ENCODE measurements at regions not wholly inside any gene's neighbourhood (a gene's known extent, or its start where the extent isn't known, plus 50 kb on each side); places are given as distances from the start of the nearest gene placed in this dataset.

GRCh38 chr7:26487780-26488515 is 196.3 kb downstream of the SNX10 start:
- DNase-seq (ENCODE audit: low spot score) = no peak

DNA sequence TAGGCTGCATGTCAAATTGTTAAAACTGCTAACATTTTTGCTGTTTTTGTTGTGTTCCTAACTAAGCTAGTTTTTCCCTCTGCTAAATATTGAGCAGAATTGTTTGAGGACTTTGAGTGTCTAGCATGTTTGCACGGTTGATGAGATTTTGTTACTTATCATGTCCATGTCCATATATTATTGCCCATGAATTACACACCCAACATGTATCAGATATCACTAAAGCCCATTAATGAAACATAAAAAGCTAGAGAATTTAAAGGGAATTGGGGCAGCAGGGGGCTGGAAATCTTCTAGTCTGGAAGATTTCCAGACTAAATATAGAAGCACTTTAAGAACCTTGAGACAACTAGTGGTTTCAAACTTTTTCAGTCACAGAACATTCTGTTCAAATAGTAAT is 197.7 kb downstream of the SNX10 start:
- DNase-seq (ENCODE audit: low spot score) = no peak

DNA sequence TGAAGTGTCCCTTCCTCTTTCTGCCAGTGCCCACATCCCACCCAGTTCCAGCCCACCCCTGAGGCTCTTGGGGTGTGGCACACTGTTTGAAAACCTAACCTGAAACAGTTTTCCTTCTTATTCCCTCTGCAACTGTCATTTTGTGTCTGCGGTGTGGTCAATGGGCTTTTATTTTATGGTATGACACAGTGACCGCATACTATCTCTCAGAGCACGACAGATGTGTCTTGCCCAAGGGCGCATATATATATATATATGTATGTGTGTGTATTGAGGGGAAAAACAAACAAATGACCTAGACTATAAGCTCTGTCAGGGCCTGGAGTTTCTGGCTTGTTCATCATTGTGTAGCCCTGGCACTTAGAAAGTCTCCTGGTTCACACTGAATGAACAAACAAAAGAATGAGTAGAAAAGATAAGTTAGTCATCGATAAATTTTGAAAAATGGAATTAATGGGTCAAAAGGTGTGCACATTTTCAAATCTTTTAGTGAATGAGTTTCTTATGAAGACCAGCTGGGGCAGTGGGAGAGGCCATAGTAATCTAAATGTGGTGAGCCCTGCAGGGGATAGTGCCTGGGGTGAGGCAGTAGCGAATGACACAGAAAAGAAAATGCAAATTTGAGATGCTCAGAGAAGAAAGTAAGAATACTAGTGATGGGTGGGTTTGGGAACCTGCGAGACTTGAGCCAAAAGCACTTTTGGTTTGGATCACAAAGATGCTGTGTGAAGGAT is 198.4 kb downstream of the SNX10 start:
- DNase-seq (ENCODE audit: low spot score) = no peak

GRCh38 chr7:26490640-26491624 is 199.3 kb downstream of the SNX10 start:
- no peak for DNase-seq (ENCODE audit: low spot score)

DNA sequence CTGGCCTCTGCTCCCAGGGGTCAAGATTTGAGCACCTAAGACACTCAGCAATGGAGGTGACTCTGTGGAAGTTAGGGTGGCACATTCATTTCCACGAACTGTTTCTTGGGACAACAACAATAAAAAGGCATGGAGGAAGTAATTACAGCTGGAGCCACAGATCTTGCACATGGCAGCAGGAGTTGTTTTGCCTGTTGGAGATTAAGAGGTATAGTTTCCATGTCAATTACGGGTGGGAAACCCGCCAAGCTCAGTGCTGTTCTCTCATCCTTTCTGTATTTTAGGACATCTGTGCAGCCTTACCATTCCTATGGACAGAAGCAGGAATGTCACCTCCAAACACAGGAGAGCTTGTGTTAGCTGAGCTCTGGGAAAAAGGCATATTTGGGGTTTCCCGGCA is 201.2 kb downstream of the SNX10 start:
- no peak for DNase-seq (ENCODE audit: low spot score)

- DNase-seq (ENCODE audit: low spot score) = no peak
Observed at GRCh38 chr7:26493737-26494428, 202.2 kb downstream of the SNX10 start.

- no peak for DNase-seq (ENCODE audit: low spot score)
Observed at GRCh38 chr7:26495569-26495968, 203.9 kb downstream of the SNX10 start.

DNA sequence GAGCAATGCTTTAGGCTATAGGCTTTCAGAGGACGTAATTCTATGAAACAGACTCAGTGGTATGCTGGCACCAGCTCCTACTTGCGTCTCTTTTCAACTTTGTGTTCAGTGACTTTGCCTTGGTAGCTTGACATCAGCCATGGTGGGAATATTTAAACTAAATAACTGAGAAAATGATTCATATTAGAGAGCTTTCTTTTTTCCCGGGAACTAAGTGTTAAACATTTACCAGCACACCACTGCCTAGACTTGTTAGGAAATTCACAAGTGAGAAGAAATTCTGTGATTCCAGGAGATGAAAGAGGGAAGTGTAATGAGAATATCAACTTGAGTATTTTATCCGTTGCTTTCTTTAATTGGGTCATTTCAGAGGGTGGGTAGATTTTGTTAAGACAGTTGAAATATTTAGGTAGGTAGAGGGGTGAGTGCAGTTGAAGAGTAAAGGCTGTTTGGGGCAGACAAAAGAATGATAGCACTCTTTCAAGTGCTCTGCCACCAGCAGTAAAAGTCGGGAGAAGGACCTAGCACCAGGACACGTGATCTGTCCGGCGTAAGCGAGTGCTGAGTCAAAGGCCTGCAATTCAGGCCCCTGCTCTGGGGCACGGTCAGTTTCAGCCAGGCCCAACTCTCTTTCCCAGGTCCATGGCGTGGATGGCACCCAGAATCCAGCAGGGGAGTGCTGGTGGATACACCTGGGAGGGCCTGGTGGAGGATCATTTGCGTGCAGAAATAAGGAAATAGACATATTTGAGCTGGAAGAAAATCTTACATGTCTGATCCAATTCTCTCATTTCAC is 206.3 kb downstream of the SNX10 start:
- no peak for DNase-seq (ENCODE audit: low spot score)

DNA sequence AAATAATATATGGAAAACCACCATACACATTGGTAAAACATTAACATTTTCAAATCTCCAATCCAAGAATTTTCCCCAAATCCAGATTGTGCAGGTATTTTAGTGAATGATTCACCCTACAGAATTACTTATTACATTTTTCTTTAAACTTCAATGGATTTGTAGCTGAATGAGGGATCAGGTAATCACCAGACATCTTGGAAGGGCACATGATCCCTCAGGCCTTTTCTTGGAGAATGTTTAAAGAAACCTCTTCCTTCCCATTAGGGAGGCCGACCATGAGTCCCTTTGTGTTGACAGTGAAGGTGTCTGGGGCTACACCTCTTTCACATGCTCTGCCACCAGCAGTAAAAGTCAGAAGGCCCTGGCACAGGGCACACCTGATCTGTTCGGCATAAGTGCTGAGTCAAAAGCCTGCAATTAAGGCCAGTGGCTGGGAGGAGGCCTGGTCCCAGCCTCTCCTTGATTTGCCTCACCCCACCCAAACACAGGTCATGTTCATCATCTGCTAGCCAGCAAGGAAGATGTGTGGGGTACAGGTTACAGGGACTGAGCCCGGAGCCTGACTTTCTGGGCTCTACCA is 207.7 kb downstream of the SNX10 start:
- DNase-seq (ENCODE audit: low spot score) = no peak

DNA sequence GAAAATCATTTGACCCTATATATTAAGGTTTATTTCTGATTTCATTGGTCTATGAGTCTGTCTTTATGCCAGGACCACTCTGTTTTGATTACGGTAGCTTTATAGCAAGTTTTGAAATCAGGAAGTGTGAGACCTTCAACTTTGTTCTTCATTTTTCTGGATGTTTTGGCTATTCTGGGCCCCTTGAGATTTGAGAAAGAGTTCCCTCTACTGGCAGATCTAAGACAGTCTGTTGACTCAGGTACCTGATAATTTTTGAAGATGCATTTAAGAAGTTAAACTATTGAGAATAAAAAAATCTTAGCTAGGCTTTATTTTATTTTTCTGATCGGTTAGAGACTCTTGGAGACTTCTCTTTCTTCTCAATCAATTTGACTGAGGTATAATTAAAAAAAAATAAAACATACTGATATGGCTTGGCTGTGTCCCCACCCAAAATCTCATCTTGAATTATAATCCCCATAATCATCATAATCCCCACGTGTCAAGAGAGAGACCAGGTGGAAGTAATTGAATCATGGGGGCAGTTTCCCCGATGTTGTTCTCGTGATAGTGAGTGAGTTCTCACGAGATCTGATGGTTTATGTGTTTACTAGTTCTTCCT is 209.2 kb downstream of the SNX10 start:
- peak; percentile 64 for DNase-seq (ENCODE audit: low spot score)

DNA sequence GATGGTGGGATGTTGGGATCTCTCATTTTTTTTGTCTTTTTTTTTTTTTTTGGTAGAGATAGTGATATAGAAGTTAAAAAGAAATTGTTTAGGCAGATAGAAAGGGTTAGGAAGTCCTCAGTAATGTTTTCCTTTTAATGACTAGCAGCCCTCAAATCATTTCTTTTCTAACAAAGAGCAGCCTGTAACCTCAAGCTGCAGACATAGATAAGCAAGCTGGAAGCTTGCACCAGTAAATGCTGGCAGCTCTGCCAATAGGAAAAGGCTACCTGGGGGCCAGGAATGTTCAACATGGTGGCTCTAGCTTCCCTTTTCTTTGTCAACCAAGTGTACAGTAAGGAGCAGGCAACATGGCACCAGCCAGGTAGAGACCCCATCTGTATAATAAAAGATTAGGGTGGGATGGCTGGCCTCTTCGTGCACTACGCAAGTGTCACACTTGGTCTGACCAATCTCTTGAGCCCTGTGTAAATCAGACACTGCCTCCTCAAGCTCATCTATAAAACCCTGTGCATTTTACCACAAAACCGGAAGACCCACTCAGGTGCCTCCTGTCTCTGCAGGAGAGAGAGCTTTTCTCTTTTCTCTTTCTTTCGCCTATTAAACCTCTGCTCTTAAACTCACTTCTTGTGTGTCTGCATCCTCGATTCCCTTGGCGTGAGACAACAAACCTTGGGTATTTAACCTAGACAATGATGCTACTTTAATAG is 212.9 kb downstream of the SNX10 start:
- no peak for DNase-seq (ENCODE audit: low spot score)

DNA sequence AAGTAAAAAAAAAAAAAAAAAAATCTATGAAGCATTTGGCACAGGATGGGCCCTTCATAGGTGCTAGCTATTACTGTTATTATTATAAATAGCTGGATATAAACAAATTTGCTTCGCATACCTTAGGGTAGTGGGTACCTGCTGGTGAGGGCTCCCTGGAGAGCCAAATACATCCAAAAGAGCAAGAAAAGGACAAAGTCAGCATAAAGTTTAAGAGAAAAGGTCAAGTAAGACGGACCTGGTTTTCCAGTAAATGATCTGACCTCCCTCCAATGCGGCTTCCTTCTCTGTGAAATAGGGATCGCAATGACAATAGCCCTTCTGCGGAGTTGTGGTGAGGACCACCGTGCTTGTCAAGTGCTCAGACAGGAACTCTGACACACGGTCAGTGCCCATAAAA is 214.5 kb downstream of the SNX10 start:
- DNase-seq (ENCODE audit: low spot score) = no peak

DNA sequence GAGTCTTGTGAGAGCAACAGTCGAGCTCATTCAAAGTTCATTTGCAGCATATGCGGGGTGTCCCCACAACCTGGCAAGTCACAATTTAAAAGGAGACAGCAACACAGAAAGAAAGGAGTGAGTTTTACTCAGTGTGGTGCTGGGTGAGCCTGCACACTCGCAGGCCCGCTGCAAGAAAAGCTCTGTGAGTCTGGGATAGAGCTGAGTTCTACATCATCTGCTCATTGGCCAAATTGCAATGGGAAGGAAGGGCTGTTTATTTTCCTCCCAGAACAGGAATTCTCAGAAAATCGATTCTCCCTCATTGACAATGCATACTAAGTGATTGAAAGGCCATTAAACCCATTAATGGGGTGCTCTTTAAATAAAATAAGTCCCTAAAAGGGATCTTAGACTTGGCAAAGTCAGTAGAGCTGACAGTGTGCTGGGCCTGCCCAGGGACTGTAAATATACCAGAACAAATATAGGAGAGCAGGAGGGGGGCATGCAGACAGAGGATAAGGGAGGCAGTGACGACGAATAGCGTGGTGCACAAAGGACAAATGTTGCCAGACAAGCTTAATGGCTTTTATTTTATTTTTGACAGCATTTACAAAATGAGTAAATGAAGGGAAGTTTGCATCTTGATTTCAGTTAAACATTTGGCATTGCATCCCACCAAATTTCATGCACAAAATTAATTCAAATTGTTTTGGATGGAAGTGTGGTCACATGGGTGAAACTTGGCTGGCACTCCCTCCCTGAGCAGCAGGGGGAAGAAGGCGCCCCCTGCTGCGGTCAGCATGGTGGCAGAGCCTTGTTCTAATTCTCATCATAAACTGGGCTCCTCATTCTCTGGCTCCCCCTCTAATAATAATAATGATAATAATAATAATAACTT is 215.7 kb downstream of the SNX10 start:
- no peak for DNase-seq (ENCODE audit: low spot score)

- no peak for DNase-seq (ENCODE audit: low spot score)
Observed at GRCh38 chr7:26508481-26508880, 216.8 kb downstream of the SNX10 start.

DNA sequence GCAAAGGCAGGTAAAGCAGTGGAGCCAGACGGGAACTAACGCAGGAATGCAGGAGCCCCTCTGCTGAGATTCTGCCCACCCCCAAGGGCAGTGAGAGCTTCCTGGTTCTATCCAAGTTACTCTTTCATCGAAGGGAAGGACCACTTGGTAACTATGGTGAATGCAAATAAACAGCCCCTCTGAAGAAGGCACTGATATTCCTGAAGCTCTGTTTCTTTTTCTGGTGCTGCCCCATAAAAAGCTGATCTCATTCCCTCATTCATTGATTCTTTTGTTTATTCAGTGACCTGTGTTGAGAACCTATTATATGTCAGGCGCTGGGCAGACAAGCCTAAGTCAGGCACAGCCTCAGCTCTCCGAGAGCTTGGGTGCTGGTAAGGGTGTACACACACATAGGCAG is 217.3 kb downstream of the SNX10 start:
- no peak for DNase-seq (ENCODE audit: low spot score)

GRCh38 chr7:26510231-26510957 is 218.7 kb downstream of the SNX10 start:
- no peak for DNase-seq (ENCODE audit: low spot score)

GRCh38 chr7:26511866-26512265 is 220.2 kb downstream of the SNX10 start:
- DNase-seq (ENCODE audit: low spot score) = no peak

DNA sequence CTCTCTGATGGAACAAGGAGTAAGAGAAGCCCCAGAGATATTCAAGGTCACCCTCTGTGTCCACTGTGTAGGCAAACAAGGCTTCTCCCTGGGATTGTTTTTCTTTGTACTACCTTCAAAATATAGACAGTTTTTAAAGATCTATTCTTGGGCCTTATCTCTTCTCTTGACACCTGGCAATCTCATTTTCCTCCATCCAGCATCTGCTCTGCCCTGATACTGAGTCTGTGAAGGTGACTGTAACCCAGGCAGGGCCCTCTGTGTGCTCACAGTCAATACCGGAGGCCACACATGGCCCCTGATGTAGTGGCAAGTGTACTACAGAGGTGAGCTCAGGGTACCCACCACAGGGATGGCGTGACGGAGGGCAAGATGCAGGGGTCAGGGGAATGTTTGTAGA is 221.1 kb downstream of the SNX10 start:
- no peak for DNase-seq (ENCODE audit: low spot score)
